CD4-positive, alpha-beta T cell (primary cell): ENCODE measurements at regions not wholly inside any gene's neighbourhood (a gene's known extent, or its start where the extent isn't known, plus 50 kb on each side); places are given as distances from the start of the nearest gene placed in this dataset.

ENCODE experiments used
- ATAC-seq: fragments of 200-7000 bp; cut with Tn5 transposase; one replicate; pipeline ENCODE4 v1.10.0; 2022; ENCODE audit warnings: mild to moderate bottlenecking; ENCODE audit not compliant: poor library complexity
- CTCF ChIA-PET: fragments of 350-600 bp; sonication (Branson Sonifier 250); formaldehyde crosslinking; loops from one replicate; lab custom pipeline; 2021; ENCODE audit warnings: antibody characterized with exemption, inconsistent platforms; lab: Charles Lee
- POLR2A ChIA-PET: fragments of 350-600 bp; sonication (Branson Sonifier 250); formaldehyde crosslinking; loops from one replicate; lab custom pipeline; 2021; ENCODE audit warnings: antibody characterized with exemption, inconsistent platforms; lab: Charles Lee
- DNase-seq, 14 experiments: peaks; one replicate each; pipeline ENCODE4 v3.0.0-alpha.2; 2013 to 2020; ENCODE audit warnings: mixed read lengths in 2 of 14
- H3K27ac ChIP-seq, 2 donors: one replicate each; pipeline versions ENCODE4 v1.5.1 to v1.7.0; 2013; ENCODE audit warnings: low read length in 2 of 2, low read depth in 1 of 2, mild to moderate bottlenecking in 1 of 2
- H3K27me3 ChIP-seq, 2 experiments: 1 replicate in 1 of 2; 2 replicates in 1 of 2; pipeline versions ENCODE4 v1.6.1 to v1.7.0; 2013; ENCODE audit warnings: low read length in 2 of 2, control low read depth in 1 of 2, mild to moderate bottlenecking in 1 of 2, moderate library complexity in 1 of 2; ENCODE audit not compliant: insufficient read depth in 2 of 2, control insufficient read depth in 1 of 2
- H3K36me3 ChIP-seq: one replicate; pipeline ENCODE4 v1.6.1; 2013; ENCODE audit warnings: low read length, control low read depth; ENCODE audit not compliant: insufficient read depth
- H3K4me1 ChIP-seq: one replicate; pipeline ENCODE4 v1.6.1; 2013; ENCODE audit warnings: low read length, control low read depth; ENCODE audit not compliant: insufficient read depth
- H3K4me3 ChIP-seq: one replicate; pipeline ENCODE4 v1.5.1; 2013; ENCODE audit warnings: mild to moderate bottlenecking, low read length, moderate library complexity
- H3K9me3 ChIP-seq, 2 experiments: 1 replicate in 1 of 2; 2 replicates in 1 of 2; pipeline versions ENCODE4 v1.6.1 to v1.7.0; 2013; ENCODE audit warnings: low read length in 2 of 2, mild to moderate bottlenecking in 2 of 2, control low read depth in 1 of 2, moderate library complexity in 1 of 2; ENCODE audit not compliant: control insufficient read depth in 1 of 2, insufficient read depth in 1 of 2
- H3K27ac Mint-ChIP-seq: one replicate; pipeline ENCODE4 v1.8.0; 2020; ENCODE audit warnings: mixed read lengths
- H3K27me3 Mint-ChIP-seq: one replicate; pipeline ENCODE4 v1.8.0; 2021; ENCODE audit warnings: mixed read lengths
- H3K36me3 Mint-ChIP-seq: one replicate; pipeline ENCODE4 v1.8.0; 2021; ENCODE audit warnings: low read depth, mixed read lengths
- H3K4me1 Mint-ChIP-seq: one replicate; pipeline ENCODE4 v1.8.0; 2021; ENCODE audit warnings: low read depth, mixed read lengths
- H3K4me3 Mint-ChIP-seq: one replicate; pipeline ENCODE4 v1.8.0; 2020; ENCODE audit warnings: mild to moderate bottlenecking, mixed read lengths
- H3K9me3 Mint-ChIP-seq: one replicate; pipeline ENCODE4 v1.8.0; 2020; ENCODE audit warnings: mixed read lengths
- intact Hi-C, 2 experiments: fragments of 100-400 bp; cut with DNase I in 1 of 2; cut with micrococcal nuclease in 1 of 2; formaldehyde crosslinking; loops; one replicate each; pipeline versions ENCODE4 v1.15.1 to v1.9.0; 2023 to 2025; cut with DNase I, micrococcal nuclease
- TF ChIP-seq, protein P1 (sequence below): fragments of 200-600 bp; IDR thresholded peaks from one replicate; pipeline ENCODE4 v1.8.0; 2022; ENCODE audit warnings: antibody characterized with exemption, mild to moderate bottlenecking

GRCh38 chr4:132312521-132312920 is 836.6 kb upstream of the PCDH10 start:
- Mint-ChIP-seq H3K27ac (no peak overlapping the region), H3K4me1 (no peaks in the 10 kb centered on the region), H3K27me3 (no peaks in the 10 kb centered on the region), H3K4me3 (no peak overlapping the region), H3K36me3 (no peaks in the 10 kb centered on the region), H3K9me3 (no peaks in the 10 kb centered on the region)
- ChIA-PET CTCF (no interaction called here), POLR2A (no interaction called here)
- ATAC-seq: no peak
- Histone ChIP-seq H3K4me3 (no peak overlapping the region), H3K36me3 (no peaks in the 10 kb centered on the region), H3K4me1 (no peaks in the 10 kb centered on the region), H3K27ac (no peak overlapping the region), H3K9me3 (no peaks in the 10 kb centered on the region), H3K27me3 (no peaks in the 10 kb centered on the region)
- TF ChIP-seq, protein P1, sequence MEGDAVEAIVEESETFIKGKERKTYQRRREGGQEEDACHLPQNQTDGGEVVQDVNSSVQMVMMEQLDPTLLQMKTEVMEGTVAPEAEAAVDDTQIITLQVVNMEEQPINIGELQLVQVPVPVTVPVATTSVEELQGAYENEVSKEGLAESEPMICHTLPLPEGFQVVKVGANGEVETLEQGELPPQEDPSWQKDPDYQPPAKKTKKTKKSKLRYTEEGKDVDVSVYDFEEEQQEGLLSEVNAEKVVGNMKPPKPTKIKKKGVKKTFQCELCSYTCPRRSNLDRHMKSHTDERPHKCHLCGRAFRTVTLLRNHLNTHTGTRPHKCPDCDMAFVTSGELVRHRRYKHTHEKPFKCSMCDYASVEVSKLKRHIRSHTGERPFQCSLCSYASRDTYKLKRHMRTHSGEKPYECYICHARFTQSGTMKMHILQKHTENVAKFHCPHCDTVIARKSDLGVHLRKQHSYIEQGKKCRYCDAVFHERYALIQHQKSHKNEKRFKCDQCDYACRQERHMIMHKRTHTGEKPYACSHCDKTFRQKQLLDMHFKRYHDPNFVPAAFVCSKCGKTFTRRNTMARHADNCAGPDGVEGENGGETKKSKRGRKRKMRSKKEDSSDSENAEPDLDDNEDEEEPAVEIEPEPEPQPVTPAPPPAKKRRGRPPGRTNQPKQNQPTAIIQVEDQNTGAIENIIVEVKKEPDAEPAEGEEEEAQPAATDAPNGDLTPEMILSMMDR: no peak
- intact Hi-C loops: no loop called here
- DNase-seq: no peak

GRCh38 chr4:132313852-132314251 is 835.2 kb upstream of the PCDH10 start:
- H3K27ac Mint-ChIP-seq: no peak overlapping the region
- ChIA-PET POLR2A (no interaction called here), CTCF (no interaction called here)
- H3K4me3 ChIP-seq: no peak overlapping the region
- no peaks in the 10 kb centered on the region for H3K4me1 Mint-ChIP-seq
- H3K27ac ChIP-seq: no peak overlapping the region
- intact Hi-C loops: no loop called here
- no peak for DNase-seq
- no peak for ATAC-seq
- H3K27me3 Mint-ChIP-seq: no peaks in the 10 kb centered on the region
- no peaks in the 10 kb centered on the region for H3K9me3 ChIP-seq
- no peaks in the 10 kb centered on the region for H3K36me3 Mint-ChIP-seq
- no peaks in the 10 kb centered on the region for H3K27me3 ChIP-seq
- TF ChIP-seq, protein P1: no peak
- no peaks in the 10 kb centered on the region for H3K36me3 ChIP-seq
- H3K4me3 Mint-ChIP-seq: no peak overlapping the region
- H3K9me3 Mint-ChIP-seq: no peaks in the 10 kb centered on the region
- H3K4me1 ChIP-seq: no peaks in the 10 kb centered on the region

- H3K9me3 Mint-ChIP-seq: no peaks in the 10 kb centered on the region
- ChIA-PET POLR2A (no interaction called here), CTCF (no interaction called here)
- no peaks in the 10 kb centered on the region for H3K9me3 ChIP-seq
- no peak overlapping the region for H3K4me3 ChIP-seq
- H3K4me3 Mint-ChIP-seq: no peak overlapping the region
- H3K27me3 Mint-ChIP-seq: no peaks in the 10 kb centered on the region
- H3K4me1 Mint-ChIP-seq: no peaks in the 10 kb centered on the region
- H3K27ac ChIP-seq: no peak overlapping the region
- no peaks in the 10 kb centered on the region for H3K36me3 Mint-ChIP-seq
- ATAC-seq: no peak
- intact Hi-C loops: no loop called here
- H3K27ac Mint-ChIP-seq: no peak overlapping the region
- no peak for DNase-seq
- H3K36me3 ChIP-seq: no peaks in the 10 kb centered on the region
- TF ChIP-seq, protein P1: no peak
- no peaks in the 10 kb centered on the region for H3K27me3 ChIP-seq
- H3K4me1 ChIP-seq: no peaks in the 10 kb centered on the region
These were observed 832.4 kb upstream of the PCDH10 start for GRCh38 chr4:132316738-132317137.
